Mammary epithelial cell (primary cell): ENCODE measurements at regions not wholly inside any gene's neighbourhood (a gene's known extent, or its start where the extent isn't known, plus 50 kb on each side); places are given as distances from the start of the nearest gene placed in this dataset.

Experiments
- CTCF ChIP-seq, 2 donors: IDR thresholded peaks in 1 of 2; conservative IDR thresholded peaks in 1 of 2; 2 replicates each; pipeline ENCODE4 v1.5.1; 2011 to 2012; ENCODE audit warnings: inconsistent platforms in 2 of 2, low read length in 2 of 2, mild to moderate bottlenecking in 2 of 2, control low read depth in 1 of 2, low read depth in 1 of 2; ENCODE audit not compliant: insufficient read depth in 1 of 2; ENCODE audit errors: extremely low read depth in 1 of 2
- EZH2 ChIP-seq: IDR thresholded peaks from 2 replicates; pipeline ENCODE4 v1.6.1; 2012; ENCODE audit warnings: low read length, inconsistent platforms, borderline replicate concordance

- TF ChIP-seq CTCF (conservative IDR thresholded peaks at IDR 0.05 in 1 of 2, IDR thresholded peaks at IDR 0.05 in 1 of 2; ENCODE audit: extremely low read depth in 1 of 2, insufficient read depth in 1 of 2, low read depth in 1 of 2, low read length in 2 of 2) (no peak), EZH2 (no peak)
These were observed 363.6 kb downstream of the LPIN1 start for GRCh38 chr2:12110074-12110473.
